ENCODE measurements at regions not wholly inside any gene's neighbourhood (a gene's known extent, or its start where the extent isn't known, plus 50 kb on each side); places are given as distances from the start of the nearest gene placed in this dataset.

- no peaks in the 10 kb centered on the region for H3K9me3 ChIP-seq (ENCODE audit: control insufficient read depth, low read length)
- H3K9ac ChIP-seq (ENCODE audit: extremely low read depth, low read length, poor library complexity, severe bottlenecking): no peak overlapping the region
- H3K27me3 ChIP-seq (ENCODE audit: control insufficient read depth, insufficient read depth, low read length, poor library complexity, severe bottlenecking): peaks cover 1% of the 10 kb centered on the region
- no peaks in the 10 kb centered on the region for H3K36me3 ChIP-seq (ENCODE audit: control insufficient read depth, insufficient read depth, low read length)
- Mint-ChIP-seq H3K9me3 (no peaks in the 10 kb centered on the region), H3K4me1 (no peaks in the 10 kb centered on the region), H3K36me3 (ENCODE audit: low read depth) (no peaks in the 10 kb centered on the region), H3K27me3 (ENCODE audit: insufficient read depth) (peaks cover 10% of the 10 kb centered on the region), H3K27ac (no peak overlapping the region), H3K4me3 (no peak overlapping the region)
- no peak for TF ChIP-seq CTCF (conservative IDR thresholded peaks at IDR 0.05)
- DNase-seq: no peak
- WGBS, 2 experiments (ENCODE audit: insufficient coverage in 1 of 2, insufficient read length in 1 of 2): 89 to 100% methylated on average over 2 to 3 of the region's 3 CpGs
- H3K4me1 ChIP-seq (ENCODE audit: control insufficient read depth, insufficient read depth, low read length): no peaks in the 10 kb centered on the region
- H3K27ac ChIP-seq (ENCODE audit: low read depth, low read length): no peak overlapping the region
- no peak overlapping the region for H3K4me3 ChIP-seq (ENCODE audit: low read length)
Measured at GRCh38 chr11:129704831-129705230, 110.8 kb upstream of the TMEM45B start.

GRCh38 chr11:129705341-129705740, 110.3 kb upstream of the TMEM45B start:
- Mint-ChIP-seq H3K9me3 (no peaks in the 10 kb centered on the region), H3K36me3 (ENCODE audit: low read depth) (no peaks in the 10 kb centered on the region), H3K4me1 (no peaks in the 10 kb centered on the region), H3K27ac (no peak overlapping the region), H3K27me3 (ENCODE audit: insufficient read depth) (peaks cover 8% of the 10 kb centered on the region), H3K4me3 (no peak overlapping the region)
- Histone ChIP-seq H3K4me3 (ENCODE audit: low read length) (no peak overlapping the region), H3K9me3 (ENCODE audit: control insufficient read depth, low read length) (no peaks in the 10 kb centered on the region), H3K27ac (ENCODE audit: low read depth, low read length) (no peak overlapping the region), H3K9ac (ENCODE audit: extremely low read depth, low read length, poor library complexity, severe bottlenecking) (no peak overlapping the region), H3K4me1 (ENCODE audit: control insufficient read depth, insufficient read depth, low read length) (no peaks in the 10 kb centered on the region), H3K27me3 (ENCODE audit: control insufficient read depth, insufficient read depth, low read length, poor library complexity, severe bottlenecking) (no peaks in the 10 kb centered on the region), H3K36me3 (ENCODE audit: control insufficient read depth, insufficient read depth, low read length) (no peaks in the 10 kb centered on the region)
- 60 to 94% methylated on average over 1 to 8 of the region's 8 CpGs for WGBS, 2 experiments (ENCODE audit: insufficient coverage in 1 of 2, insufficient read length in 1 of 2)
- DNase-seq: no peak
- no peak for TF ChIP-seq CTCF (conservative IDR thresholded peaks at IDR 0.05)

- Histone ChIP-seq H3K9me3 (ENCODE audit: control insufficient read depth, low read length) (no peaks in the 10 kb centered on the region), H3K9ac (ENCODE audit: extremely low read depth, low read length, poor library complexity, severe bottlenecking) (no peak overlapping the region), H3K27ac (ENCODE audit: low read depth, low read length) (no peak overlapping the region), H3K4me1 (ENCODE audit: control insufficient read depth, insufficient read depth, low read length) (no peaks in the 10 kb centered on the region), H3K36me3 (ENCODE audit: control insufficient read depth, insufficient read depth, low read length) (no peaks in the 10 kb centered on the region), H3K4me3 (ENCODE audit: low read length) (no peak overlapping the region), H3K27me3 (ENCODE audit: control insufficient read depth, insufficient read depth, low read length, poor library complexity, severe bottlenecking) (no peaks in the 10 kb centered on the region)
- Mint-ChIP-seq H3K36me3 (ENCODE audit: low read depth) (no peaks in the 10 kb centered on the region), H3K27ac (no peak overlapping the region), H3K4me3 (no peak overlapping the region), H3K9me3 (no peaks in the 10 kb centered on the region), H3K4me1 (no peaks in the 10 kb centered on the region), H3K27me3 (ENCODE audit: insufficient read depth) (peaks cover 8% of the 10 kb centered on the region)
- 96% methylated on average over 4 to 7 of the region's 7 CpGs for WGBS, 2 experiments (ENCODE audit: insufficient coverage in 1 of 2, insufficient read length in 1 of 2)
- no peak for DNase-seq
- TF ChIP-seq CTCF (conservative IDR thresholded peaks at IDR 0.05): no peak
Measured at GRCh38 chr11:129705933-129706332, 109.7 kb upstream of the TMEM45B start.

Data from endodermal cell (in vitro differentiated cells).